H1 (cell line): ENCODE measurements at regions not wholly inside any gene's neighbourhood (a gene's known extent, or its start where the extent isn't known, plus 50 kb on each side); places are given as distances from the start of the nearest gene placed in this dataset.

Source experiments
- CTCF ChIA-PET: fragments of 300-600 bp; sonication (Branson Sonifier 250); formaldehyde crosslinking; loops from one replicate; lab custom pipeline; 2021; ENCODE audit not compliant: partially characterized antibody; lab: Charles Lee
- POLR2A ChIA-PET: fragments of 300-600 bp; sonication (Branson Sonifier 250); formaldehyde crosslinking; loops from one replicate; lab custom pipeline; 2021; ENCODE audit warnings: inconsistent platforms; ENCODE audit not compliant: partially characterized antibody; lab: Charles Lee
- DNase-seq, 2 experiments: peaks; one replicate each; pipeline versions ENCODE4 v3.0.0 to v3.0.0-alpha.2; 2010 to 2022; ENCODE audit warnings: low spot score in 2 of 2, low read depth in 1 of 2, mixed read lengths in 1 of 2
- FAIRE-seq: peaks from 2 replicates; lab custom pipeline; 2011; peaks lifted over from hg19 to GRCh38; lab: Jason Lieb, UNC
- H2AFZ ChIP-seq: 2 replicates; pipeline ENCODE4 v1.8.1; 2012; ENCODE audit warnings: low read length, inconsistent platforms
- H2AK5ac ChIP-seq: 2 replicates; pipeline ENCODE4 v1.6.1; 2013; ENCODE audit warnings: low read depth, low read length
- H2BK120ac ChIP-seq: replicated peaks from 2 replicates; pipeline ENCODE3; 2013; ENCODE audit warnings: low read depth, low read length, inconsistent platforms
- H2BK12ac ChIP-seq: 2 replicates; pipeline ENCODE4 v1.6.1; 2013; ENCODE audit warnings: low read depth, low read length
- H2BK15ac ChIP-seq: 2 replicates; pipeline ENCODE4 v1.6.1; 2013; ENCODE audit warnings: low read length
- H2BK20ac ChIP-seq: 2 replicates; pipeline ENCODE4 v1.6.1; 2013; ENCODE audit warnings: low read length
- H2BK5ac ChIP-seq: 2 replicates; pipeline ENCODE4 v1.6.1; 2013; ENCODE audit warnings: low read depth, low read length
- H3K14ac ChIP-seq: 2 replicates; pipeline ENCODE4 v1.6.1; 2013; ENCODE audit warnings: inconsistent platforms; ENCODE audit not compliant: insufficient read length
- H3K18ac ChIP-seq: 2 replicates; pipeline ENCODE4 v1.6.1; 2013; ENCODE audit warnings: low read length; ENCODE audit errors: extremely low read depth
- H3K23ac ChIP-seq: 2 replicates; pipeline ENCODE4 v1.6.1; 2013; ENCODE audit warnings: inconsistent platforms; ENCODE audit not compliant: insufficient read length
- H3K23me2 ChIP-seq: 2 replicates; pipeline ENCODE4 v1.6.1; 2013; ENCODE audit warnings: low read depth, low read length
- H3K27ac ChIP-seq: 2 replicates; pipeline ENCODE4 v1.6.1; 2011; ENCODE audit warnings: low read depth, low read length, inconsistent platforms
- H3K27me3 ChIP-seq, 4 experiments: replicated peaks in 1 of 4; 1 replicate in 1 of 4; 2 replicates in 3 of 4; pipeline versions ENCODE4 v1.6.1 to v1.8.1; 2011 to 2013; ENCODE audit warnings: low read length in 3 of 4, mild to moderate bottlenecking in 3 of 4, inconsistent platforms in 2 of 4, mixed read lengths in 2 of 4, moderate library complexity in 1 of 4; ENCODE audit not compliant: control insufficient read depth in 3 of 4, insufficient read depth in 3 of 4; ENCODE audit errors: extremely low read depth in 1 of 4
- H3K36me3 ChIP-seq, 4 experiments: 2 replicates each; pipeline versions ENCODE4 v1.6.1 to v1.8.1; 2011 to 2013; ENCODE audit warnings: mild to moderate bottlenecking in 4 of 4, low read length in 3 of 4, moderate library complexity in 2 of 4, control low read depth in 1 of 4, inconsistent platforms in 1 of 4; ENCODE audit not compliant: insufficient read depth in 4 of 4, control insufficient read depth in 2 of 4
- H3K4ac ChIP-seq: replicated peaks from 2 replicates; pipeline ENCODE3; 2013; ENCODE audit warnings: low read length, low read depth, mixed read lengths, inconsistent platforms; ENCODE audit not compliant: insufficient read length
- H3K4me1 ChIP-seq, 4 experiments: replicated peaks in 1 of 4; 1 replicate in 1 of 4; 2 replicates in 3 of 4; pipeline versions ENCODE4 v1.6.1 to v1.8.1; 2011 to 2013; ENCODE audit warnings: low read length in 3 of 4, inconsistent platforms in 2 of 4, mixed read lengths in 1 of 4; ENCODE audit not compliant: insufficient read depth in 4 of 4, control insufficient read depth in 3 of 4
- H3K4me2 ChIP-seq, 2 experiments: 2 replicates each; pipeline versions ENCODE4 v1.6.1 to v1.8.1; 2011 to 2013; ENCODE audit warnings: low read depth in 2 of 2, low read length in 2 of 2, control low read depth in 1 of 2, inconsistent platforms in 1 of 2, mild to moderate bottlenecking in 1 of 2; ENCODE audit not compliant: insufficient read depth in 1 of 2
- H3K4me3 ChIP-seq, 4 experiments: fragments of 200-600, 300-600 bp in 1 of 4; sonication (generic), shearing (Covaris generic), sonication (Bioruptor Twin) in 1 of 4; 2 replicates each; pipeline versions ENCODE4 v1.5.1 to v1.8.1; 2011 to 2016; ENCODE audit warnings: low read length in 4 of 4, low read depth in 3 of 4, control low read depth in 2 of 4, inconsistent platforms in 2 of 4, mild to moderate bottlenecking in 2 of 4, mixed read lengths in 1 of 4, moderate library complexity in 1 of 4; ENCODE audit not compliant: insufficient read depth in 2 of 4; ENCODE audit errors: extremely low read depth in 1 of 4
- H3K56ac ChIP-seq: replicated peaks from 2 replicates; pipeline ENCODE3; 2013; ENCODE audit warnings: low read depth, mild to moderate bottlenecking, mixed read lengths, low read length, inconsistent platforms; ENCODE audit not compliant: insufficient read length
- H3K79me1 ChIP-seq: 2 replicates; pipeline ENCODE4 v1.6.1; 2013; ENCODE audit warnings: low read depth, low read length, control low read depth
- H3K79me2 ChIP-seq, 2 experiments: 2 replicates each; pipeline versions ENCODE4 v1.6.1 to v1.8.1; 2012 to 2013; ENCODE audit warnings: low read length in 2 of 2, mild to moderate bottlenecking in 2 of 2, inconsistent platforms in 1 of 2; ENCODE audit not compliant: insufficient read depth in 2 of 2, control insufficient read depth in 1 of 2
- H3K9ac ChIP-seq, 4 experiments: replicated peaks in 1 of 4; 1 replicate in 1 of 4; 2 replicates in 3 of 4; pipeline versions ENCODE4 v1.6.1 to v1.8.1; 2011 to 2013; ENCODE audit warnings: low read depth in 3 of 4, low read length in 3 of 4, control low read depth in 2 of 4, mild to moderate bottlenecking in 2 of 4, moderate library complexity in 2 of 4, inconsistent platforms in 1 of 4; ENCODE audit errors: extremely low read depth in 1 of 4
- H3K9me3 ChIP-seq, 2 experiments: 2 replicates each; pipeline versions ENCODE4 v1.6.1 to v1.8.1; 2012 to 2013; ENCODE audit warnings: mild to moderate bottlenecking in 2 of 2, moderate library complexity in 2 of 2, control low read depth in 1 of 2, inconsistent platforms in 1 of 2, low read depth in 1 of 2, low read length in 1 of 2, mixed read lengths in 1 of 2; ENCODE audit not compliant: insufficient read depth in 2 of 2
- H4K20me1 ChIP-seq, 2 experiments: replicated peaks in 1 of 2; 2 replicates each; pipeline versions ENCODE3 to v1.8.1; 2011 to 2013; ENCODE audit warnings: inconsistent platforms in 2 of 2, low read length in 2 of 2, mild to moderate bottlenecking in 1 of 2; ENCODE audit not compliant: insufficient read depth in 2 of 2, control insufficient read depth in 1 of 2
- H4K5ac ChIP-seq: 2 replicates; pipeline ENCODE4 v1.6.1; 2013; ENCODE audit warnings: low read length, low read depth, mixed read lengths, inconsistent platforms; ENCODE audit not compliant: insufficient read length
- H4K8ac ChIP-seq: 2 replicates; pipeline ENCODE4 v1.8.0; 2013; ENCODE audit warnings: mild to moderate bottlenecking, moderate library complexity, low read length, inconsistent platforms; ENCODE audit not compliant: insufficient read depth; ENCODE audit errors: extremely low read depth
- H4K91ac ChIP-seq: replicated peaks from 2 replicates; pipeline ENCODE3; 2013; ENCODE audit warnings: low read length, mixed read lengths, inconsistent platforms; ENCODE audit not compliant: insufficient read length
- ASH2L ChIP-seq: fragments of 200-600, 300-600 bp; sonication (generic); IDR thresholded peaks from one replicate; pipeline ENCODE4 v1.7.1; 2017; ENCODE audit warnings: low read length
- CHD1 ChIP-seq: IDR thresholded peaks from 2 replicates; pipeline ENCODE4 v1.6.1; 2012; ENCODE audit warnings: low read depth, low read length, improper control_type of control experiment
- JUND ChIP-seq: IDR thresholded peaks from 2 replicates; pipeline ENCODE4 v1.6.1; 2011; ENCODE audit warnings: mild to moderate bottlenecking, improper control_type of control experiment, low read length
- NANOG ChIP-seq: IDR thresholded peaks from 2 replicates; pipeline ENCODE4 v1.6.1; 2011; ENCODE audit warnings: low read length, low read depth, mild to moderate bottlenecking, inconsistent platforms; ENCODE audit not compliant: insufficient read depth, poor library complexity, severe bottlenecking
- NRF1 ChIP-seq: IDR thresholded peaks from 2 replicates; pipeline ENCODE4 v1.6.1; 2011; ENCODE audit warnings: mild to moderate bottlenecking, low read depth, low read length, improper control_type of control experiment
- SIX5 ChIP-seq: IDR thresholded peaks from 2 replicates; pipeline ENCODE4 v1.6.1; 2011; ENCODE audit warnings: mild to moderate bottlenecking, low read depth, low read length
- SP2 ChIP-seq: IDR thresholded peaks from 2 replicates; pipeline ENCODE4 v1.6.1; 2012; ENCODE audit warnings: mild to moderate bottlenecking, low read length, inconsistent platforms
- TBP ChIP-seq: IDR thresholded peaks from 2 replicates; pipeline ENCODE4 v1.6.1; 2011; ENCODE audit warnings: low read depth, low read length, improper control_type of control experiment
- YY1 ChIP-seq: IDR thresholded peaks from 2 replicates; pipeline ENCODE4 v1.6.1; 2011; ENCODE audit warnings: low read depth, mild to moderate bottlenecking, low read length
- ZNF274 ChIP-seq: IDR thresholded peaks from 2 replicates; pipeline ENCODE4 v1.7.0; 2012; ENCODE audit warnings: low read length, borderline replicate concordance; ENCODE audit errors: extremely low read depth
- WGBS, 2 experiments: shearing (Covaris generic) in 1 of 2; methylation state at CpG; one replicate each; pipeline versions ENCODE4 v1.1.6 to v1.1.7; 2013 to 2015; ENCODE audit warnings: low lambda C conversion rate in 2 of 2, mixed read lengths in 2 of 2, inconsistent platforms in 1 of 2, low coverage in 1 of 2, missing lambda C conversion rate in 1 of 2; ENCODE audit not compliant: insufficient replicate concordance in 2 of 2, insufficient coverage in 1 of 2, insufficient read length in 1 of 2; ENCODE audit errors: extremely low coverage in 1 of 2, missing lambda C conversion rate in 1 of 2; 5-methylcytosine and 5-hydroxymethylcytosine counted together

DNA sequence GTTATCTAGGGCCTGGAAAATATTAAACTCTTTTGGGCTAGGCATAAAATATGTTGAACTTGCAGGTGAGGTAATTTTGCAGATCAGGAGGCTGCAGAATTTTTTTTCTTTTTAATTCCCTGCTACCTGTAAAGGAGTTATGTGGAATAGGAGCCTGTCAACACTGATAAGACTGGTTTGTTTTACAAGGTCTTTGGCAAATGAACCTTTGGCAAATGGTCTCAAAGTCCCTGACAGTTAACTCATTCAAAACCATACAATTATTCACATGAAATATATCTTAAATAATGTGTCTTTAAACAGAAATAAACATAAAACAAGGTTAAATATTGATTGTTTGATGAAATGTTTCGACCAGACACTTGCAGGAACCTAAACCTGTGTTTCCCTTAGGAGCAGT is 340.2 kb downstream of the GASK1B start:
- no peaks in the 10 kb centered on the region for H3K23me2 ChIP-seq
- H3K4me3 ChIP-seq = no peak overlapping the region
- no peak overlapping the region for H3K18ac ChIP-seq
- no peaks in the 10 kb centered on the region for H3K9me3 ChIP-seq
- no peaks in the 10 kb centered on the region for H3K27me3 ChIP-seq
- H2BK15ac ChIP-seq = no peak overlapping the region
- no peak overlapping the region for H2BK120ac ChIP-seq
- H4K8ac ChIP-seq = no peak overlapping the region
- no peak overlapping the region for H2BK5ac ChIP-seq
- no peaks in the 10 kb centered on the region for H3K79me1 ChIP-seq
- DNase-seq = no peak
- H3K36me3 ChIP-seq = no peaks in the 10 kb centered on the region
- ChIA-PET CTCF (no interaction called here), POLR2A (no interaction called here)
- no peak overlapping the region for H3K4me2 ChIP-seq
- no peaks in the 10 kb centered on the region for H4K20me1 ChIP-seq
- no peak overlapping the region for H2AFZ ChIP-seq
- H3K14ac ChIP-seq = no peak overlapping the region
- no peak overlapping the region for H3K23ac ChIP-seq
- 94% methylated on average over 1 of the region's 1 CpG; no CpG with 5 or more reads in 1 of the 2 experiments for WGBS, 2 experiments
- no peak overlapping the region for H3K4ac ChIP-seq
- no peak overlapping the region for H3K27ac ChIP-seq
- H4K91ac ChIP-seq = no peak overlapping the region
- FAIRE-seq = no peak
- H2BK20ac ChIP-seq = no peak overlapping the region
- H3K56ac ChIP-seq = no peak overlapping the region
- H2BK12ac ChIP-seq = no peak overlapping the region
- H3K79me2 ChIP-seq = no peaks in the 10 kb centered on the region
- H3K4me1 ChIP-seq = peaks cover 0 to 2% (median 0%) of the 10 kb centered on the region in 4 experiments; a peak in 1 of 7 replicates
- H4K5ac ChIP-seq = no peak overlapping the region
- no peak overlapping the region for H3K9ac ChIP-seq
- H2AK5ac ChIP-seq = no peak overlapping the region
- TF ChIP-seq ASH2L (no peak), NANOG (no peak), JUND (no peak), SIX5 (no peak), TBP (no peak), YY1 (no peak), NRF1 (no peak), CHD1 (no peak), ZNF274 (no peak), SP2 (no peak)
